SJCRH30 (cell line): ENCODE measurements at regions not wholly inside any gene's neighbourhood (a gene's known extent, or its start where the extent isn't known, plus 50 kb on each side); places are given as distances from the start of the nearest gene placed in this dataset.

ENCODE experiments used
- DNase-seq, 2 experiments: peaks; one replicate each; pipeline ENCODE4 v3.0.0-alpha.2; 2015 to 2020
- H3K27ac ChIP-seq: fragments of 250-450 bp; sonication (Bioruptor Pico); 2 replicates; pipeline ENCODE4 v1.5.1; 2020; ENCODE audit warnings: mild to moderate bottlenecking, moderate library complexity
- H3K27me3 ChIP-seq: fragments of 250-450 bp; sonication (Bioruptor Pico); 2 replicates; pipeline ENCODE4 v1.5.1; 2020; ENCODE audit warnings: mild to moderate bottlenecking, moderate library complexity
- H3K36me3 ChIP-seq: fragments of 250-450 bp; sonication (Bioruptor Pico); 2 replicates; pipeline ENCODE4 v1.5.1; 2020; ENCODE audit warnings: mild to moderate bottlenecking, moderate library complexity
- H3K4me1 ChIP-seq: fragments of 250-450 bp; sonication (Bioruptor Pico); 2 replicates; pipeline ENCODE4 v1.5.1; 2020; ENCODE audit warnings: mild to moderate bottlenecking, moderate library complexity
- H3K4me3 ChIP-seq: fragments of 250-450 bp; sonication (Bioruptor Pico); 2 replicates; pipeline ENCODE4 v1.5.1; 2020; ENCODE audit warnings: mild to moderate bottlenecking, moderate library complexity
- H3K9me3 ChIP-seq: fragments of 250-450 bp; sonication (Bioruptor Pico); replicated peaks from 2 replicates; pipeline ENCODE4 v1.5.1; 2020; ENCODE audit warnings: mild to moderate bottlenecking, moderate library complexity

- no peak overlapping the region for H3K27ac ChIP-seq
- DNase-seq = no peak
- H3K4me3 ChIP-seq = no peak overlapping the region
- no peaks in the 10 kb centered on the region for H3K9me3 ChIP-seq
- H3K4me1 ChIP-seq = no peaks in the 10 kb centered on the region
- H3K27me3 ChIP-seq = no peaks in the 10 kb centered on the region
- H3K36me3 ChIP-seq = no peaks in the 10 kb centered on the region
Observed at GRCh38 chr9:71632776-71633175, 135.5 kb downstream of the CEMIP2 start.

DNA sequence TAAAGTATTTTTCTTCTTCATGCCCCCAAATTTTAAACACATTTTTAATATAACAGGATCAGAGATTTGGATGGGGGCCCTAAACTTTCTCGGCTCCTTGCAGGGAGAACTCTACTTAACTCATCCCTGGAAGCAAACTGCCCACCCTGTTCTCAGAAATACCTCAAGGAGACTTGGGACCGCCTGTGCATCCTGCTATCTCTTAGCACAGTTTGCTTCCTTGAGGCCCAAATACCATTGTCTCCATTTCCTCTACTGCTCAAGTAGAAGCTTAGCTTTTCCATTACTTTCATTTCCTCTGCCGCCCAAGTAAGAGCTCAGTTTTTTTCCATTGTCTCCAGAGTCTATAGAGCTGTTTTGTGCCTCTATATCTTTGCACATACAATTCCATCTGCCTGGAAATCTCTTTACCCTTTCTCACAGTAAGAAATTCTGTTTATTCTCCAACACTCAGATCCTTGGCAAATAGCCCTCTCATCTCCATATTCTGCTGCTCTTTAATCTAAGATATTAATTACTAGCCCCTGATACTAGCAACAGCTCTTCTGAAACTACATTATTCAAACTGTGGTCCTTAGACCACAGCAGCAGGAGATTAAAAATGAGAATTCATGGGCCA lies 137.8 kb downstream of the CEMIP2 start:
- H3K27me3 ChIP-seq = no peaks in the 10 kb centered on the region
- no peaks in the 10 kb centered on the region for H3K36me3 ChIP-seq
- no peaks in the 10 kb centered on the region for H3K9me3 ChIP-seq
- no peak overlapping the region for H3K4me3 ChIP-seq
- no peak for DNase-seq
- H3K4me1 ChIP-seq = no peaks in the 10 kb centered on the region
- no peak overlapping the region for H3K27ac ChIP-seq

- H3K27me3 ChIP-seq = no peaks in the 10 kb centered on the region
- no peaks in the 10 kb centered on the region for H3K9me3 ChIP-seq
- no peak for DNase-seq
- H3K4me3 ChIP-seq = no peak overlapping the region
- no peak overlapping the region for H3K27ac ChIP-seq
- H3K36me3 ChIP-seq = no peaks in the 10 kb centered on the region
- H3K4me1 ChIP-seq = no peaks in the 10 kb centered on the region
Observed at GRCh38 chr9:71629578-71630215, 138.6 kb downstream of the CEMIP2 start.

DNA sequence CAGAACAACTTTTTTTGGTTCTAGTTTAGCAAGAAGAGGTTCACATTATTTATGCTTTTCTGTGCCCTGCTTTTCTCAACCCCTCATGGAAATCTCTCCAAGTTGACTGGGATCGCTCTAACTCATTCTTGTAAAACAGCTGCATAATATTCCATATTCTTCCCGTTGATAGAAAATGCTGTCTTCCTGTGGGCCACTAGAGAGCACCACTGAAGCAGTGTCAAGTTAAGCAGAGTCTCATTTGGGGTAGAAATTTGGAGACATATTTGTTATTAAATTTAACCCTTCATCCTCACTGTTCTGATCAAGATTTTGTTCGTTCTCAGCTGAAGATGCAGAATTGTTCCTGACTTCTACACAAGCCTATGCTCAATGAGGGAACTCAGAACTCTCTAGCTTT lies 140.1 kb downstream of the CEMIP2 start:
- H3K4me1 ChIP-seq = no peaks in the 10 kb centered on the region
- H3K4me3 ChIP-seq = no peak overlapping the region
- no peaks in the 10 kb centered on the region for H3K27me3 ChIP-seq
- peak in 1 of 2 experiments; percentile 31 for DNase-seq
- no peak overlapping the region for H3K27ac ChIP-seq
- no peaks in the 10 kb centered on the region for H3K36me3 ChIP-seq
- H3K9me3 ChIP-seq = no peaks in the 10 kb centered on the region

- Histone ChIP-seq H3K9me3 (no peaks in the 10 kb centered on the region), H3K27me3 (no peaks in the 10 kb centered on the region), H3K36me3 (no peaks in the 10 kb centered on the region)
Observed at GRCh38 chr9:71627537-71627936, 140.8 kb downstream of the CEMIP2 start.

DNA sequence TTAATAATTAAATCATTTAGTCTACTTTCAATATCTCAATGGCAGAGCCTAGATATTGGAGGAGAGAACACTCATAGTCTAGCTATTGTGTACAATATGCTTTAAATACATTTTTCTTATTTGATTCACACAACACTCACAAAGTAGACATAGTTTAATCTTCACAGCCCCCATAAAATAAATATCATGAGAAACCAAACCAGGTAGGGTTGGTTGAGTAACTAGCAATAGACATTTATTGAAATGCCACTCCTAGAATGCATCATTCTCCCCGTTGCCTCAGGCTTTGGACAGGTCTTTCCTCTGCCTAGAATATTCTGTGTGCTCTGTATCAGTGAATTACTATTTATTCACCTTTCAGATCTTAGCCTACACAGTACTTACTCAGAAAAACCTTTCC lies 141.9 kb downstream of the CEMIP2 start:
- Histone ChIP-seq H3K27me3 (no peaks in the 10 kb centered on the region), H3K36me3 (no peaks in the 10 kb centered on the region), H3K4me1 (no peaks in the 10 kb centered on the region), H3K4me3 (no peak overlapping the region), H3K27ac (no peak overlapping the region), H3K9me3 (no peaks in the 10 kb centered on the region)
- no peak for DNase-seq

More at GRCh38 chr9:71627537-71627936, 140.8 kb downstream of the CEMIP2 start:
- no peak overlapping the region for H3K4me3 ChIP-seq
- H3K27ac ChIP-seq = no peak overlapping the region
- no peak for DNase-seq
- no peaks in the 10 kb centered on the region for H3K4me1 ChIP-seq

DNA sequence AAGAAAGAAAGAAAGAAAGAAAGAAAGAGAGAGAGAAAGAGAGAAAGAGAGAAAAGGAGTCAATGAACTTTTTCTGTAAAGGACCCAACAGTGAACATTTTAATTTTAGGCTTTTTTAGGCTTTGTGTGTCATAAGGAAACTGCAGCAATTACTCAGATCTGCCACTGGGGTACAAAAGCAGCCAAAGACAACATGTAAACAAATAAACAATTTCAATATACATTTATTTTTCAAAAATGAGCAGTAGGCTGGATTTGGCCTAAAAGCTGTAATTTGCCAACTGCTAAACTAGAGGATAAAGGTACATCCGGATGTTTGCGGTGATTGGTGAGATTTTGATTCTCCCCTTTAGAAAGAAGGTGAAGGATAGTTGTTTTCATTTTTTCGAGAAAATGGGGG lies 143.6 kb downstream of the CEMIP2 start:
- Histone ChIP-seq H3K4me1 (no peaks in the 10 kb centered on the region), H3K27me3 (no peaks in the 10 kb centered on the region), H3K27ac (no peak overlapping the region), H3K36me3 (no peaks in the 10 kb centered on the region), H3K4me3 (no peak overlapping the region), H3K9me3 (no peaks in the 10 kb centered on the region)
- DNase-seq = no peak

DNA sequence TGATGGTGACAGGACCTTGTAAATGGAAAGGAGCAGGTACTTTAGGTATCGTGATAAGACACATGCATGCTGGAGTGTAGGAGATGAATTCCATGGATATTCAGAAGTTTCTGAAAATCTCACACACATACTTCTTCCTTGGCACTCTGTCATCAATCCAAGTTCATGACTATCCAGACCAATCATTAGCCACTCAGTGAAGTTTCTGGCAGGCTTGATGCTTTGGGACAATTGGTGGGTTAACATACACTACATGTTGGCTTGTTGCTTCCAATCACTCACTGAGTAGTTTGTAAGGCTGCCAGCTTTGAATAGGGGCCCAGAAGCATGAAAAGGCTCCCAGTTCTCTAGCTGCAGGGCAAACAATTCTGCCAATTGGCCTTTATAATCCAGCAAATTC lies 147.6 kb downstream of the CEMIP2 start:
- no peak for DNase-seq
- H3K36me3 ChIP-seq = no peaks in the 10 kb centered on the region
- peaks cover 3% of the 10 kb centered on the region; the same call in 1 of the 2 replicates for H3K9me3 ChIP-seq
- H3K4me3 ChIP-seq = no peak overlapping the region
- 0 out of 2 replicates have a peak, but pooled peaks cover 3% of the 10 kb centered on the region for H3K27me3 ChIP-seq
- no peaks in the 10 kb centered on the region for H3K4me1 ChIP-seq
- H3K27ac ChIP-seq = no peak overlapping the region

- no peak overlapping the region for H3K27ac ChIP-seq
- peaks cover 3% of the 10 kb centered on the region; the same call in 1 of the 2 replicates for H3K9me3 ChIP-seq
- 0 out of 2 replicates have a peak, but pooled peaks cover 3% of the 10 kb centered on the region for H3K27me3 ChIP-seq
- no peaks in the 10 kb centered on the region for H3K36me3 ChIP-seq
- no peak overlapping the region for H3K4me3 ChIP-seq
- no peak for DNase-seq
- H3K4me1 ChIP-seq = no peaks in the 10 kb centered on the region
Observed at GRCh38 chr9:71620331-71620730, 148.0 kb downstream of the CEMIP2 start.

DNA sequence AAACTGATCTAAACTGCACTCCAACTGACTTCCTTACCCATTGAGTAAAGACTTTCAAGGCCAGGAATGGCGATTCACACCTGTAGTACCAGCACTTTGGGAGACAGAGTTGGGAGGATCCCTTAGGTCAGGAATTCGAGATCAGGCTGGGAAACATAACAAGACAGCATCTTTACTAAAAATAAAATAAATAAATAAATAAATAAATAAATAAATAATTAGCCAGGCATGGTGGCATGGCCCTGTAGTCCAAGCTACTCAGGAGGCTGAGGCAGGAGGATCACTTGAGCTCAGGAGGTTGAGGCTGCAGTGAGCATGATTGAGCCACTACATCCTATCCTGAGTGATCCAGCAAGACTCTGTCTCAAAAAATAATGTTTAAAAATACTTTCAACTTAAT lies 148.4 kb downstream of the CEMIP2 start:
- Histone ChIP-seq H3K4me1 (no peaks in the 10 kb centered on the region), H3K4me3 (no peak overlapping the region), H3K27me3 (0 out of 2 replicates have a peak, but pooled peaks cover 3% of the 10 kb centered on the region), H3K27ac (no peak overlapping the region), H3K9me3 (peaks cover 3% of the 10 kb centered on the region; the same call in 1 of the 2 replicates), H3K36me3 (no peaks in the 10 kb centered on the region)
- DNase-seq = no peak

DNA sequence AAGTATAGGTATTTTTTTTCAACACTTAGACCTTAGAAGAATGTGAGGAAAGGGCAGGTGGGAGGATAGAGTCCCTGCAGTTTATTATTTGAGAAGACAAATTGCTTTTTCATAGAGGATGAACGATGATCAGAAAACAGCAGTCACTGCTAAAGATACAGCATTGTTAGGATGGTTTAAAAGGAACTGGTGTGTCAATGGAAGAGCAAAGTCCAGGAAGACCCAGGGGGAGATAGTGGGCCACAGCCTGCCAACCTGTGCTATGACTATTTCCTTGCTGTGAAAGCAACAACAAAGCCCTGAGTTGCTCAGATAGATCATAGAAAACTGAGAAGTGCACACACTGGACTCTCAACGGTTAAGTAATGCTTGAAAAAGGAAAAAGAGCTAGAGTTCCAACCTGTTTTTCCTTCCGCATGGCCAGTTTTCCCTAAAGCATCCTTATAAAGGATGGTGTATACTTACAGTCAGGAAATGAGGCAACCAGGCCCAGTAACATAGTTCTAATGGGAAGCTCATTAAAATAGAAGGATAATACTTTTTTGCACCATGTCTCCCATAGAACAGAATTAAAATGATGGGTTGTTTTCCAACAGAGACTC lies 153.8 kb downstream of the CEMIP2 start:
- Histone ChIP-seq H3K36me3 (no peaks in the 10 kb centered on the region), H3K4me3 (no peak overlapping the region), H3K9me3 (peaks cover 13% of the 10 kb centered on the region), H3K27me3 (0 out of 2 replicates have a peak, but pooled peaks cover 1% of the 10 kb centered on the region), H3K4me1 (peaks cover 2% of the 10 kb centered on the region), H3K27ac (no peak overlapping the region)
- no peak for DNase-seq

DNA sequence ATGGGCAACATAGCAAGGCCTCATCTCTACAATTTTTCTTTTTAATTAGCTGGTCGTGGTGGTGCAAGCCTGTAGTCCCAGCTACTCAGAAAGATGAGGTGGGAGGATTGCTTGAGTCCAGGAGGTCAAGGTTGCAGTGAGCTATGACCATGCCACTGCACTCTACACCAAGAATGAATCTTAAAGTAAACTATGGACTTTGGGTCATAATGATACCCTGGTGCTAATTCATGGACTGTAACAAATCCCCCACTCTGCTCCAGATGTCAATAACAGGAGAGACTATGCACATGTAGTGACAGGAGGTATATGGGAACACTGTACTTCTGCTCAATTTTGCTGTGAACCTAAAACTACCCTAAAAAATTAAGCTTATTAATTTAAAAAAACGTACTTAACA lies 155.4 kb downstream of the CEMIP2 start:
- H3K9me3 ChIP-seq = peaks cover 17% of the 10 kb centered on the region
- no peaks in the 10 kb centered on the region for H3K27me3 ChIP-seq
- H3K27ac ChIP-seq = no peak overlapping the region
- H3K4me3 ChIP-seq = no peak overlapping the region
- H3K36me3 ChIP-seq = no peaks in the 10 kb centered on the region
- no peak for DNase-seq
- H3K4me1 ChIP-seq = peaks cover 10% of the 10 kb centered on the region

DNA sequence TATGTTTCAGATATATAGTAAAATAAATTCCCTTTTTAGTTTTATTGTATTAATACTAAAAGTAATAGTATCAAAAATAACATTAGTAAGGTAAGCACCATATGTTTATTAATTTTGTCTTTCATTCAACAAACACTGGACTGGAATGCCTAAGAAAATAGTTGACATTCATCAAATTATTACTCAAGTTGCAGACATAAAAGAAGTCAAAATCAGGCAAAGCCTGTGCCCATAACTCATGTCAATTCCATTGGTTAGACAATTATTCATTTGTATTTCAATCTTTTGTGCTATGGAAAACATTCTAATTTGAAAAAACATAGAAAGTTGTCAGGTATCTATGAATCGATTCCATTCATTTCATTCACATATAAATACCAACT lies 158.9 kb downstream of the CEMIP2 start:
- H3K4me1 ChIP-seq = peaks cover 10% of the 10 kb centered on the region
- peaks cover 14% of the 10 kb centered on the region for H3K9me3 ChIP-seq
- H3K27me3 ChIP-seq = no peaks in the 10 kb centered on the region
- DNase-seq = no peak
- no peak overlapping the region for H3K4me3 ChIP-seq
- H3K36me3 ChIP-seq = no peaks in the 10 kb centered on the region
- no peak overlapping the region for H3K27ac ChIP-seq

GRCh38 chr9:71608825-71609447 lies 159.4 kb downstream of the CEMIP2 start:
- H3K4me1 ChIP-seq = peaks cover 10% of the 10 kb centered on the region
- no peak overlapping the region for H3K4me3 ChIP-seq
- DNase-seq = no peak
- no peaks in the 10 kb centered on the region for H3K27me3 ChIP-seq
- peaks cover 14% of the 10 kb centered on the region for H3K9me3 ChIP-seq
- H3K27ac ChIP-seq = no peak overlapping the region
- H3K36me3 ChIP-seq = no peaks in the 10 kb centered on the region

- Histone ChIP-seq H3K27me3 (no peaks in the 10 kb centered on the region), H3K4me3 (no peak overlapping the region), H3K9me3 (peaks cover 14% of the 10 kb centered on the region), H3K27ac (no peak overlapping the region), H3K36me3 (no peaks in the 10 kb centered on the region), H3K4me1 (peaks cover 10% of the 10 kb centered on the region)
- DNase-seq = no peak
Observed at GRCh38 chr9:71608021-71608420, 160.3 kb downstream of the CEMIP2 start.
